ENCODE measurements at regions not wholly inside any gene's neighbourhood (a gene's known extent, or its start where the extent isn't known, plus 50 kb on each side); places are given as distances from the start of the nearest gene placed in this dataset.
"Not testable (repeated sequence)": the region's sequence is repeated elsewhere in the genome, so short reads cannot be mapped to it uniquely, and the experiment has no call there.

DNA sequence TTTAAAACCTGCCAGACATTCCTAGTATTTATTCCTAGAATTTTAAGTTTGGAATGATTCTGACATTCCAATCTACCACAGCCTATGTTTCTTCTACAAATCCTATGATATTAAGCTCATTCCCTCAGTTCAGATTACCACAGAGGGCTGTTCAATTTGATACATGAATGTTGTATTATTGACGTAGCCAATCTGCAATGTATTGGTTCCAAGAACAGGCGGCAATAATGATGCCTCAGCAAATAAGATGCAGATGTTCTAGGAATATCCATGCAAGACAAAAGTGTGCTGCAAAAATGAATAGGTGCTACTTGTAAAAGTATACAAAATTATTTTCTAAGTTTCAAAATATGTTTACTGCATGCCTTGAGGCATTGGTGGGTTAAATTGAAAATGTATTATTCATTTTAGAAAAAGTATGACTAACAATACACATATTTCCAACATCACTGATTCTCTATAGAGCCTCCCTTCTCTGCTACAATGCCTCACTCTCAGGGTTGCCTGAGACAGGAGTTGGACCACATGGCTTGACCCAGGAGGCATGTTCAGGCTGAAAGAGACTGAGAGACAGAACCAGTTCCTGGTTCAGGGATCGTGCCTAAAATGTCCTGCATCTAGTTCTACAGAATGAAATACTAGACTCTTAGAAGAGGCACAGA is 94.1 kb upstream of the CREB5 start:
- Histone ChIP-seq H3K9me3 (ENCODE audit: low read length) (no peaks in the 10 kb centered on the region), H3K4me3 (ENCODE audit: low read length) (no peak overlapping the region), H3K27me3 (ENCODE audit: insufficient read depth, low read length) (peaks cover 11% of the 10 kb centered on the region), H3K4me1 (ENCODE audit: insufficient read depth, low read length) (no peaks in the 10 kb centered on the region), H2AFZ (ENCODE audit: low read depth, low read length) (no peak overlapping the region), H3K36me3 (ENCODE audit: insufficient read depth, low read length) (no peaks in the 10 kb centered on the region)

DNA sequence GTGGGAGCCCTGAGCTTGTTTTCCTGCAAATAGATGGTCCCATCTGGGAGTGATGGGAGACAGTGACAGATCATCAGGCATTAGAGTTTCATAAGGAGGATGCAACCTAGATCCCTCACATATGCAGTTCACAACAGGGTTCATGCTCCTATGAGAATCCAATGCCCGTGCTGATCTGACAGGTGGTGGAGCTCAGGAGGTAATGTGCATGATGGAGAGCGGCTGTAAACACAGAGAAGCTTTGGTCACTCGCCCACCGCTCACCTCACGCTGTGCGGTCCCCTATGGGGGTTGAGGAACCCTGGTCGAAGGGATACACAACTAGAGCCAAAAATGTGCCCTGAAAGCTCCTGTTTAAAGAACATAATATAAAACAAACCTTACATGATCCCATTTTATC is 88.5 kb upstream of the CREB5 start:
- H3K4me1 ChIP-seq (ENCODE audit: insufficient read depth, low read length), result no peaks in the 10 kb centered on the region
- peaks cover 5% of the 10 kb centered on the region for H3K27me3 ChIP-seq (ENCODE audit: insufficient read depth, low read length)
- H2AFZ ChIP-seq (ENCODE audit: low read depth, low read length), result no peak overlapping the region
- H3K36me3 ChIP-seq (ENCODE audit: insufficient read depth, low read length), result no peaks in the 10 kb centered on the region
- no peaks in the 10 kb centered on the region for H3K9me3 ChIP-seq (ENCODE audit: low read length)
- H3K4me3 ChIP-seq (ENCODE audit: low read length), result no peak overlapping the region

DNA sequence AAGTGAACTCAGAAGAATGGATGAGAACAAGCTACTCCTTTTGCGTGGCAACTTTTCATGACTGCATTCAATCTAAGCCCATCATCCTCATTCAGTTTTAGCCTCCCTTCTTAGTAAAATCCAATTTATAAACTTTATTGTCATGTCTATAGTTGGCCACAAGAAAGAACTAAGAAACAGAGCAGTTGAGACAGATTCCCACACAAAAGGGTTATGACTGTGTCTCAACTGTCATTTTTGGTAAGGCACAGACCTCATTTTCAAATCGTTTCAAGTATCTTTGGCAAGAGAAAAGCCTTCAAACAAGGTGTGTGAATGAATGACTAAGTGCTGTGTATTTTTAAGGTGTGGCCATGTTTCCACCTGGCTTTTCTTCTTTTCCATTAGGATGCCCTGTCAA is 84.2 kb upstream of the CREB5 start:
- H3K9me3 ChIP-seq (ENCODE audit: low read length), result no peaks in the 10 kb centered on the region

DNA sequence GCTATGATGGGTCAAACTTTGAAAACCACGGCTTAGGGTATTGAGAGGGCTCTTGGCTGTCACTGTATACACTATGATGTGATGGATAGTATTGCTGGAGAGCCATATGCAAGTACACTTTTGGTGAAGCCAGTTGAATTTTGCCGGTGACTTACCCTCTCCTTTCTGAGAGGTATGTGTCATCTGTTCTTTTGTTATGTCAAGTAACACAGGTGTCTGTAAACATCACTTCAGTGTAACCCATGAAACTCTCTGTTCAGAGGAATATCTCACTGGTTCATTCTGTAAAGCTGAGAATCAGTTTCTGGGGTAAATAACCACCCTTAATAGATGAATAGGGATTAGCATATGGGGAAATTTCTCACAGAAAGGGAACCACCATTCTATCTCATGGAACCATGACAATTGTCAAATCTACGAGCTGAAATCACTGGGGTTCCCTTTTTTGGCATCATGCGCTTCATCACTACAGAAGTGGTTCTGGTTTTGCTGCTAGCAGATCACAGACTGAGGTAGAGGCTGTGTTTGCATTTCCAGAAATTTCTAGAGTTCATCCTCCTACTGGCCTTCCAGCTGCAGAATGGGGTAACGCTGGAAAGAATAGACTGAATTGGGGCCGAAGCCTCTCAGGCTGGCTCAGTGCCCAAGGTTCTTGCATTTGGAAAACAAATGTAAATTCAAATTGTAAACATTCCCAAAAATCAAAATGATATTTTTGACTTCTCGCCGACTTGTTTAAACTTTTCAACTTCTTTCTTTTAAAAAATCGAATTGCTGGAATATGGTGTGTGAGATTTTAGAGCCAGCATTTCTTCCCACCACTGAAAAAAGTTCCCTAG is 83.3 kb upstream of the CREB5 start:
- no peak overlapping the region for H3K4me3 ChIP-seq (ENCODE audit: low read length)
- H3K27me3 ChIP-seq (ENCODE audit: insufficient read depth, low read length), result no peaks in the 10 kb centered on the region
- H3K36me3 ChIP-seq (ENCODE audit: insufficient read depth, low read length), result no peaks in the 10 kb centered on the region
- no peak overlapping the region for H2AFZ ChIP-seq (ENCODE audit: low read depth, low read length)
- no peaks in the 10 kb centered on the region for H3K9me3 ChIP-seq (ENCODE audit: low read length)
- no peaks in the 10 kb centered on the region for H3K4me1 ChIP-seq (ENCODE audit: insufficient read depth, low read length)

More for the DNA sequence above, 84.2 kb upstream of the CREB5 start:
- Histone ChIP-seq H3K36me3 (ENCODE audit: insufficient read depth, low read length) (no peaks in the 10 kb centered on the region), H3K4me1 (ENCODE audit: insufficient read depth, low read length) (no peaks in the 10 kb centered on the region), H2AFZ (ENCODE audit: low read depth, low read length) (no peak overlapping the region), H3K27me3 (ENCODE audit: insufficient read depth, low read length) (no peaks in the 10 kb centered on the region), H3K4me3 (ENCODE audit: low read length) (no peak overlapping the region)

DNA sequence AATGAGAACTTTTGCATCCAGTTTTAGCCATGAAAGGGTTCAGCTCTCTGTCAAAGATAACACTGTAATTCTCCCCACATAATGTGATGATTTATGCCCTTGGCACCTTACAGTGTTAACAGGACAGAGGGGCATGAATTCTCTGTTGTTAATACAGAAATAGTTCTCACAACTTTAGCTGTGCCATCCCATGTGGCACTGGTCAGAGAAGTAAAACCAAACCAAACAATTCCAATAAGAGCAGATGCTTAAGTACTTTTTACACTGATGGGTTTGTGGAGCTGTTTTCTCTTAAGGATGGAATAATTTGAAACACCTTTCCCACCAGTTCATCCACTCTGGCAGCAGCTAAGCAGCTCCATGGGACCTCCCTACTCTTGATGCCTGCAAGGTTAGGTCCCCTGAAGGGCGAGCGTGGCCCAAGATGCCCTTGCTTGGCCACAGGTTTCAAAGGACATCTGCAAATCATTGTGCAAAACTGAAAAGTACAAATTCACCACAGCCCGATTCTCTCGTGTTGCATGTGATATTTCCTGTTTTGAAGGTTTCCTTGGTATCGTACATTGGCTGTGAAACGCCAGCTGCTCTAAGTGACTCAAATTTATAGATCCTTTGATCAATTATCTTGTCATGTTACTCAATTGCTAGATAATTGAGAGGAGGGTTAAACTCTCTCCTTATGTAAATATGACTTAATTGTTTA is 82.5 kb upstream of the CREB5 start:
- H3K27me3 ChIP-seq (ENCODE audit: insufficient read depth, low read length), result no peaks in the 10 kb centered on the region
- no peak overlapping the region for H2AFZ ChIP-seq (ENCODE audit: low read depth, low read length)
- no peak overlapping the region for H3K4me3 ChIP-seq (ENCODE audit: low read length)
- no peaks in the 10 kb centered on the region for H3K4me1 ChIP-seq (ENCODE audit: insufficient read depth, low read length)
- no peaks in the 10 kb centered on the region for H3K36me3 ChIP-seq (ENCODE audit: insufficient read depth, low read length)
- H3K9me3 ChIP-seq (ENCODE audit: low read length), result no peaks in the 10 kb centered on the region

DNA sequence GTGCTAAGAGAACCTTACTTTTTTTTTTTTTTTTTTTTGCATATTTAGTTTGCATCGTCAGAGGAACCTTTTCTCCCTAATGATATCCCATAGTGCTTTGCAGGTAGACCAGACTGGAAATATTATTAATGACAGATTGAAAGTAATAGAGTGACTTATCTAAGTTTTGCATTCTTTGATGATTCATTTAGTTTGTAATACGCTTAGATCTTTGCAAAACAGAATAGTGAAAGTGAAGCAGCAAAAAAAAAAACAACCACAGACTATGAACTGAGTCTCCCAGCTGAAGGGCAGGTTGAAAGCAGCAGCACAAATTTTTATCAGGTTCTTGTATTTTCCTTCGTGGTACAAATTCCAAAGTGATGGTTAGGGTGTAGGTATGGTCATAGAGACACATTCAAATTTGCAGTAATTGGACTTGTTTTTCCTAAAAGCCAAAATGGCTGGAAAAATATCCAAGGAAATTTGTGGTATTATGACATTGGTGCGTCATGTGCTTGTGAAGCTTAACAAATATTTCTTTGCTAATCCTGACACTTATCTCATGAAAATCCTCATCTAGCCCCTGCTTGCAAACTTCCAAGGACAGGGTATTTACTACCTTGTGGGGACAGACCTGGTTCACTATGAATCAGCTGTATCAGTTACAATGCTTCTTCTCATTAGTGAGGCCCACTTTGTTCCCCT is 81.8 kb upstream of the CREB5 start:
- no peaks in the 10 kb centered on the region for H3K27me3 ChIP-seq (ENCODE audit: insufficient read depth, low read length)
- H2AFZ ChIP-seq (ENCODE audit: low read depth, low read length), result no peak overlapping the region
- H3K4me3 ChIP-seq (ENCODE audit: low read length), result no peak overlapping the region
- no peaks in the 10 kb centered on the region for H3K36me3 ChIP-seq (ENCODE audit: insufficient read depth, low read length)
- H3K4me1 ChIP-seq (ENCODE audit: insufficient read depth, low read length), result no peaks in the 10 kb centered on the region
- H3K9me3 ChIP-seq (ENCODE audit: low read length), result no peaks in the 10 kb centered on the region

DNA sequence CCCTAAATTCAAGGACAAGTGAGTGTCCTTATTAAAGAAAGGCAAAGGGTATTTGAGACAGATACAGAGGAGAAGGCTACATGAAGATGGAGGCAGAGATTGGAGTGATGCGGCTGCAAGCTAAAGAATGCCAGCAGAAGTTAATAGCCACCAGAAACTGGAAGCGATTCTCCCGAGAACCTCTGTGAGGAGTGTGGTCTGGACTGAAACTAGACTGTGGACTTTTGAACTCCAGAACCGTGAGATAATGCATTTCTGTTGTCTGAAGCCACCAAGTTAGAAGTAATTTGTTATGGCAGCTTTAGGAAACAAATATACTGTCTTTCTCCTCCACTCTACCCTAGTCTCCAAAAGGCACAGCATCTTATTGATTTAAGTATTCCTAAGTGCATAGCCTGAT is 80.3 kb upstream of the CREB5 start:
- Histone ChIP-seq H3K36me3 (ENCODE audit: insufficient read depth, low read length) (no peaks in the 10 kb centered on the region), H3K27me3 (ENCODE audit: insufficient read depth, low read length) (no peaks in the 10 kb centered on the region), H2AFZ (ENCODE audit: low read depth, low read length) (no peak overlapping the region)

DNA sequence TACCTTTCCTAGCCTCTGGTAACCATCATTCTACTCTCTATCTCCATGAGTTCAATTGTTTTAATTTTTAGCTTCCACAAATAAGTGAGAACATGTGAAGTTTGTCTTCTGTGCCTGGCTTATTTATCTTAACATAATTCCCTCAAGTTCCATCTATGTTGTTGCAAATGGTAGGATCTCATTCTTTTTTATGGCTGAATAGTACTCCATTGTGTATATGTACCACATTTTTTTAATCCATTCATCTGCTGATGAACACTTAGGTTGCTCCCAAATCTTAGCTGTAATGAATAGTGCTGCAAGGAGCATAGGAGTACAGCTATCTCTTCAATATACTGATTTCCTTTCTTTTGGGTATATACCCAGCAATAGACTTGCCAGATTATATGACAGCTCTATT is 78.8 kb upstream of the CREB5 start:
- H3K4me3 ChIP-seq (ENCODE audit: low read length); H3K36me3 ChIP-seq (ENCODE audit: insufficient read depth, low read length); H3K4me1 ChIP-seq (ENCODE audit: insufficient read depth, low read length); H3K9me3 ChIP-seq (ENCODE audit: low read length); H3K27me3 ChIP-seq (ENCODE audit: insufficient read depth, low read length); H2AFZ ChIP-seq (ENCODE audit: low read depth, low read length): not testable (repeated sequence)

More for the DNA sequence above, 80.3 kb upstream of the CREB5 start:
- Histone ChIP-seq H3K9me3 (ENCODE audit: low read length) (no peaks in the 10 kb centered on the region), H3K4me3 (ENCODE audit: low read length) (no peak overlapping the region), H3K4me1 (ENCODE audit: insufficient read depth, low read length) (no peaks in the 10 kb centered on the region)

DNA sequence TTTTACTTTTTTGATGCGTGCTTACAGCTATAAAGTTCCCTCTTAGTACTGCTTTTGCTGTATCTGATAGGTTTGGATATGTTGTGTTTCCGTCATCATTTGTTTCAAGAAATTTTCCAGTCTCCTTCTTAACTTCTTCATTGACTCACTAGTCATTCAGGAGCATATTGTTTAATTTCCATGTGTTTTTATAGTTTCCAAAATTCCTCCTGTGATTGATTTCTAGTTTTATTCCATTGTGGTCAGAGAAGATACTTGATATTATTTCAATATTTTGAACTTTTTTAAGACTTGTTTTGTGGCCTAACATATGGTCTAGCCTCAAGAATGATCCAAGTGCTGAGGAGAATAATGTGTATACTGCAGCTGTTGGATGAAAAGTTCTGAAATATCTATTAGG is 75.5 kb upstream of the CREB5 start:
- peaks cover 4% of the 10 kb centered on the region for H3K9me3 ChIP-seq (ENCODE audit: low read length)
- no peaks in the 10 kb centered on the region for H3K36me3 ChIP-seq (ENCODE audit: insufficient read depth, low read length)
- H3K27me3 ChIP-seq (ENCODE audit: insufficient read depth, low read length), result no peaks in the 10 kb centered on the region
- H2AFZ ChIP-seq (ENCODE audit: low read depth, low read length), result no peak overlapping the region
- H3K4me3 ChIP-seq (ENCODE audit: low read length), result no peak overlapping the region
- H3K4me1 ChIP-seq (ENCODE audit: insufficient read depth, low read length), result no peaks in the 10 kb centered on the region

DNA sequence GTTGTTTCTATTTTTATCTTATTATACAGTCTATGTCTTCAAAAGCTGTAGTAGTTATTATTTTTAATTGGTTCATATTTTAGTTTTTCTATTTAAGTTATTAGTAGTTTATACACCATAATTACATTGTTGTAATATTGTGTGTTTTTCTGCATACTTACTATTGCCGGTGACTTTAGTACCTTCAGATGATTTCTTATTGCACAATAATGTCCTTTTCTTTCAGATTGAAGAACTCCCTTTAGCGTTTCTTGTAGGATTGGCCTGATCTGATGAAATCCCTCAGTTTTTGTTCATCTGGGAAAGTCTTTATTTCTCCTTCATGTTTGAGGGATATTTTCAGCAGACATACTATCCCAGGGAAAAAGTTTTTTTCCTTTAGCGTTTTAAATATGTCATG is 74.3 kb upstream of the CREB5 start:
- Histone ChIP-seq H3K9me3 (ENCODE audit: low read length) (peaks cover 4% of the 10 kb centered on the region), H3K27me3 (ENCODE audit: insufficient read depth, low read length) (no peaks in the 10 kb centered on the region), H3K4me3 (ENCODE audit: low read length) (no peak overlapping the region)

DNA sequence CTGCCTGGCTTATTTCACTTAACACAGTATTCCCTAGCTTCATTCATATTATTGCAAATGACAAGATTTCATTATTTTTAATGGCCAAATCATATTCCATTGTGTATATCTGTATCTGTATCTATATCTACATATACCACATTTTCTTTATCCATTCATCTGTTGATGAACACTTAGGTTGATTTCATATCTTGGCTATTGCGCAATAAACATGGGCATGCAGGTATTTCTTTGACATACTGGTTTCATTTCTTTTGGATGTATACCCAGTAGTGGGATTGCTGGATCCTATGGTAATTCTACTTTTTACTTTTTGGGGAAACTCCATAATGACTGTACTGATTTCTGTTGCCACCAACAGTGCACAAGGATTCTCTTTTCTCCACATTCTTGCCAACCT is 68.9 kb upstream of the CREB5 start:
- Histone ChIP-seq H3K27me3 (ENCODE audit: insufficient read depth, low read length) (no peaks in the 10 kb centered on the region), H3K4me1 (ENCODE audit: insufficient read depth, low read length) (no peaks in the 10 kb centered on the region), H3K4me3 (ENCODE audit: low read length) (no peak overlapping the region), H3K9me3 (ENCODE audit: low read length) (peaks cover 4% of the 10 kb centered on the region), H2AFZ (ENCODE audit: low read depth, low read length) (no peak overlapping the region), H3K36me3 (ENCODE audit: insufficient read depth, low read length) (no peaks in the 10 kb centered on the region)

More for the DNA sequence above, 74.3 kb upstream of the CREB5 start:
- H3K36me3 ChIP-seq (ENCODE audit: insufficient read depth, low read length), result no peaks in the 10 kb centered on the region
- no peaks in the 10 kb centered on the region for H3K4me1 ChIP-seq (ENCODE audit: insufficient read depth, low read length)
- no peak overlapping the region for H2AFZ ChIP-seq (ENCODE audit: low read depth, low read length)

DNA sequence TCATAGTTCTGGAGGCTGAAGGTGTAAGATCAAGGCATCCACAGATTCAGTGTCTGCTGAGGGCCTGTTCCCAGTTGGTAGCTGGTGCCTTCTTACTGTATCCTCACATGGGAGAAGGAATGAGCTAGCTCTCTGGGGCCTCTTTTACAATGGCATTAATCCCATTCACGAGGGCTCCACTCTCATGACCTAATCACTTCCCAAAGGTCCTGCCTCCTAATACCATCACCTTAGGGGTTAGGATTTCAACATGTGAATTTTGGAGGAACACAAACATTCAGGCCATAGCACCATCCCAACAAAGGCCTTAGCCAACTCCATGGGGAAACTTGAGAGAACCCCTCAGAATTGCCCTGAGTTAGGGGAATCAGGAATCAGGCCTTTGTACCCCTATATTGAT is 66.1 kb upstream of the CREB5 start:
- no peak overlapping the region for H3K4me3 ChIP-seq (ENCODE audit: low read length)
- H3K27me3 ChIP-seq (ENCODE audit: insufficient read depth, low read length), result no peaks in the 10 kb centered on the region
- no peaks in the 10 kb centered on the region for H3K36me3 ChIP-seq (ENCODE audit: insufficient read depth, low read length)
- H3K4me1 ChIP-seq (ENCODE audit: insufficient read depth, low read length), result no peaks in the 10 kb centered on the region
- no peak overlapping the region for H2AFZ ChIP-seq (ENCODE audit: low read depth, low read length)
- no peaks in the 10 kb centered on the region for H3K9me3 ChIP-seq (ENCODE audit: low read length)
